NCI-H2171 (cell line): ENCODE measurements at regions not wholly inside any gene's neighbourhood (a gene's known extent, or its start where the extent isn't known, plus 50 kb on each side); places are given as distances from the start of the nearest gene placed in this dataset.

Source experiments
- DNase-seq: peaks from one replicate; lab custom pipeline; 2025; lab: John Stamatoyannopoulos, UW

- no peak for DNase-seq
Observed at GRCh38 chr10:104505521-104506042, 135.5 kb upstream of the SORCS3 start.

- DNase-seq: no peak
Observed at GRCh38 chr10:104509981-104510380, 131.1 kb upstream of the SORCS3 start.

- DNase-seq: no peak
Observed at GRCh38 chr10:104510644-104511043, 130.4 kb upstream of the SORCS3 start.

- DNase-seq: no peak
Observed at GRCh38 chr10:104512800-104513199, 128.3 kb upstream of the SORCS3 start.

- no peak for DNase-seq
Observed at GRCh38 chr10:104515678-104516199, 125.4 kb upstream of the SORCS3 start.

GRCh38 chr10:104516986-104517385 lies 124.1 kb upstream of the SORCS3 start:
- no peak for DNase-seq

- DNase-seq: no peak
Observed at GRCh38 chr10:104517946-104518345, 123.1 kb upstream of the SORCS3 start.

GRCh38 chr10:104518891-104519290 lies 122.2 kb upstream of the SORCS3 start:
- DNase-seq: no peak

- no peak for DNase-seq
Observed at GRCh38 chr10:104520653-104521052, 120.4 kb upstream of the SORCS3 start.

- DNase-seq: no peak
Observed at GRCh38 chr10:104521901-104522694, 119.0 kb upstream of the SORCS3 start.

GRCh38 chr10:104526188-104526587 lies 114.9 kb upstream of the SORCS3 start:
- no peak for DNase-seq

GRCh38 chr10:104527013-104527412 lies 114.1 kb upstream of the SORCS3 start:
- DNase-seq: no peak

GRCh38 chr10:104540181-104540580 lies 100.9 kb upstream of the SORCS3 start:
- no peak for DNase-seq

- no peak for DNase-seq
Observed at GRCh38 chr10:104541820-104542219, 99.3 kb upstream of the SORCS3 start.

- no peak for DNase-seq
Observed at GRCh38 chr10:104546336-104546735, 94.8 kb upstream of the SORCS3 start.

GRCh38 chr10:104546756-104547155 lies 94.3 kb upstream of the SORCS3 start:
- DNase-seq: no peak

GRCh38 chr10:104548090-104548489 lies 93.0 kb upstream of the SORCS3 start:
- DNase-seq: no peak

GRCh38 chr10:104556831-104557230 lies 84.3 kb upstream of the SORCS3 start:
- no peak for DNase-seq

GRCh38 chr10:104557966-104558365 lies 83.1 kb upstream of the SORCS3 start:
- DNase-seq: no peak

- DNase-seq: no peak
Observed at GRCh38 chr10:104559935-104560334, 81.2 kb upstream of the SORCS3 start.

GRCh38 chr10:104563051-104563450 lies 78.0 kb upstream of the SORCS3 start:
- DNase-seq: no peak

- no peak for DNase-seq
Observed at GRCh38 chr10:104563548-104563947, 77.5 kb upstream of the SORCS3 start.

- no peak for DNase-seq
Observed at GRCh38 chr10:104574427-104574826, 66.7 kb upstream of the SORCS3 start.

- no peak for DNase-seq
Observed at GRCh38 chr10:104574838-104575237, 66.3 kb upstream of the SORCS3 start.
